Progenitor cell of endocrine pancreas (in vitro differentiated cells): ENCODE measurements at regions not wholly inside any gene's neighbourhood (a gene's known extent, or its start where the extent isn't known, plus 50 kb on each side); places are given as distances from the start of the nearest gene placed in this dataset.

Source experiments
- DNase-seq: peaks from one replicate; pipeline ENCODE4 v3.0.0; 2021; ENCODE audit warnings: low spot score; ENCODE audit not compliant: unreplicated experiment
- H3K27ac Mint-ChIP-seq: 2 replicates; pipeline ENCODE4 v1.8.0; 2021; ENCODE audit warnings: mild to moderate bottlenecking, moderate library complexity, mixed read lengths
- H3K27me3 Mint-ChIP-seq: 2 replicates; pipeline ENCODE4 v1.8.0; 2021; ENCODE audit warnings: mixed read lengths
- H3K36me3 Mint-ChIP-seq: 2 replicates; pipeline ENCODE4 v1.8.0; 2022; ENCODE audit warnings: mixed read lengths; ENCODE audit not compliant: insufficient read depth
- H3K4me1 Mint-ChIP-seq: 2 replicates; pipeline ENCODE4 v1.8.0; 2021; ENCODE audit warnings: low read depth, mixed read lengths
- H3K4me3 Mint-ChIP-seq: 2 replicates; pipeline ENCODE4 v1.8.0; 2021; ENCODE audit warnings: low read depth, mild to moderate bottlenecking, moderate library complexity, mixed read lengths
- H3K9me3 Mint-ChIP-seq: 2 replicates; pipeline ENCODE4 v1.8.0; 2021; ENCODE audit warnings: low read depth, mixed read lengths
- CTCF ChIP-seq: fragments of 200-600 bp; sonication (generic); IDR thresholded peaks from one replicate; pipeline ENCODE4 v1.5.0; 2021; ENCODE audit warnings: antibody characterized with exemption, mild to moderate bottlenecking; ENCODE audit not compliant: unreplicated experiment

GRCh38 chr6:71430018-71430417 is 141.4 kb downstream of the OGFRL1 start:
- H3K27ac Mint-ChIP-seq, result no peak overlapping the region
- H3K4me1 Mint-ChIP-seq, result no peaks in the 10 kb centered on the region
- no peak for TF ChIP-seq CTCF

GRCh38 chr6:71433441-71433840 is 144.8 kb downstream of the OGFRL1 start:
- H3K36me3 Mint-ChIP-seq, result no peaks in the 10 kb centered on the region
- no peak overlapping the region for H3K4me3 Mint-ChIP-seq
- peaks cover 3% of the 10 kb centered on the region for H3K27me3 Mint-ChIP-seq
- TF ChIP-seq CTCF, result no peak
- H3K27ac Mint-ChIP-seq, result no peak overlapping the region
- no peak for DNase-seq
- H3K9me3 Mint-ChIP-seq, result no peaks in the 10 kb centered on the region
- no peaks in the 10 kb centered on the region for H3K4me1 Mint-ChIP-seq

More at GRCh38 chr6:71430018-71430417, 141.4 kb downstream of the OGFRL1 start:
- H3K4me3 Mint-ChIP-seq, result no peak overlapping the region
- H3K27me3 Mint-ChIP-seq, result peaks cover 15% of the 10 kb centered on the region
- DNase-seq, result no peak
- H3K9me3 Mint-ChIP-seq, result no peaks in the 10 kb centered on the region
- H3K36me3 Mint-ChIP-seq, result no peaks in the 10 kb centered on the region

- Mint-ChIP-seq H3K36me3 (no peaks in the 10 kb centered on the region), H3K27me3 (no peaks in the 10 kb centered on the region), H3K9me3 (peaks cover 14% of the 10 kb centered on the region), H3K4me1 (no peaks in the 10 kb centered on the region), H3K27ac (no peak overlapping the region), H3K4me3 (no peak overlapping the region)
- no peak for TF ChIP-seq CTCF
- DNase-seq, result no peak
Measured at GRCh38 chr6:71444222-71444621, 155.6 kb downstream of the OGFRL1 start.

GRCh38 chr6:71446057-71446456 is 157.4 kb downstream of the OGFRL1 start:
- peaks cover under 1% of the 10 kb centered on the region for H3K9me3 Mint-ChIP-seq
- no peak for TF ChIP-seq CTCF
- no peak overlapping the region for H3K4me3 Mint-ChIP-seq
- no peaks in the 10 kb centered on the region for H3K36me3 Mint-ChIP-seq
- H3K4me1 Mint-ChIP-seq, result no peaks in the 10 kb centered on the region
- DNase-seq, result no peak
- H3K27me3 Mint-ChIP-seq, result no peaks in the 10 kb centered on the region
- no peak overlapping the region for H3K27ac Mint-ChIP-seq

GRCh38 chr6:71446470-71446869 is 157.9 kb downstream of the OGFRL1 start:
- no peak for TF ChIP-seq CTCF
- no peaks in the 10 kb centered on the region for H3K27me3 Mint-ChIP-seq
- no peak overlapping the region for H3K4me3 Mint-ChIP-seq
- H3K4me1 Mint-ChIP-seq, result no peaks in the 10 kb centered on the region
- no peaks in the 10 kb centered on the region for H3K36me3 Mint-ChIP-seq
- DNase-seq, result no peak
- H3K27ac Mint-ChIP-seq, result no peak overlapping the region
- H3K9me3 Mint-ChIP-seq, result no peaks in the 10 kb centered on the region
